ENCODE measurements at regions not wholly inside any gene's neighbourhood (a gene's known extent, or its start where the extent isn't known, plus 50 kb on each side); places are given as distances from the start of the nearest gene placed in this dataset.

- no peak for TF ChIP-seq POLR2A (IDR thresholded peaks at IDR 0.05; ENCODE audit: low read depth, low read length)
- TF ChIP-seq POLR2AphosphoS5 (IDR thresholded peaks at IDR 0.05; ENCODE audit: low read depth, low read length), result no peak
These were observed 233.4 kb upstream of the HABP2 start for GRCh38 chr10:113319479-113319878.

Data from GM12892 (cell line).